ENCODE measurements at regions not wholly inside any gene's neighbourhood (a gene's known extent, or its start where the extent isn't known, plus 50 kb on each side); places are given as distances from the start of the nearest gene placed in this dataset.

DNA sequence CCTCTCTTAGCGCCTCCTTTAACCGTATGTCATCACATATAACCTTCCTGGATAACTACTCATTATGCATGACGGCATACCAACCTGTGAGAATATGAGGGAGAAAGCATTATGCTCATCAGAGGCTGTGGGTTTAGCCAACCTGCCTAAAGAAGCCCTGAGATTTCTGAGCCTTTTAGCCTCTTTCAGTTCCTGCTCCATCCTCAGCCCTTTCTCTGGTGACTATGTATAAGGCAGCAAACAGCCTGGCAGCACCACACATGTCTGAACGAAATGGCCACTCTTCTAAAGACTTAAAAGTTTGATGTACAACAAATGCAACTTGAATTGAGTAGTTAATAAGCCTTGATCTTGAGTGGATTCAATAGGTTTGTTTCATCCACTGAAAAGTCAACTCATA, 64.8 kb upstream of the SOX5 start:
- no peak for DNase-seq (ENCODE audit: low read depth)

DNA sequence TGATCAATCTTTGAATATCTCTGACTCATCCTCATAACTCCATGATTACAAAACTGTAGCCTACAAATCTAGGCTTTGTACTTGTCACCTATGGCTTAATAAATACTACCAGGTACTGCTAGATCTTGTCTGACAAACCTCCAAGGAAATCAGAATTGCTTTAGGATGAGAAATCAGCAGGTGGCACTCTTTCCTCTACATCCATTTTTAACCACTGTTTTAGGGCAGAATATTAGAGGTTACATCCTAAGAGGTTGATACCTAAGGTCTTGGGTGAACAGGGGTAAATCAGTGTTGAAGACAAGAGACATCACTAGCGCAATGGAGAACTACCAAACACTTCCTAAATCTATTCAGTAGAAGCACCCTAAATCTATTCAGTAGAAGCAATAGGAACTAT, 63.1 kb upstream of the SOX5 start:
- no peak for DNase-seq (ENCODE audit: low read depth)

GRCh38 chr12:24011927-24012507, 62.5 kb upstream of the SOX5 start:
- DNase-seq (ENCODE audit: low read depth) = no peak

- no peak for DNase-seq (ENCODE audit: low read depth)
Measured at GRCh38 chr12:24008166-24008565, 58.7 kb upstream of the SOX5 start.

All from LHCN-M2 (cell line).